DOHH2 (cell line): ENCODE measurements at regions not wholly inside any gene's neighbourhood (a gene's known extent, or its start where the extent isn't known, plus 50 kb on each side); places are given as distances from the start of the nearest gene placed in this dataset.

Experiments
- H3F3A ChIP-seq: fragments of 200-600 bp; sonication (generic), shearing (Covaris generic); 2 replicates; pipeline ENCODE4 v1.6.0; 2016; ENCODE audit warnings: antibody characterized with exemption, mild to moderate bottlenecking; ENCODE audit not compliant: control insufficient read depth, insufficient read depth
- H3K27ac ChIP-seq: fragments of 200-600 bp; sonication (generic); 2 replicates; pipeline ENCODE4 v1.5.1; 2014; ENCODE audit warnings: low read depth, mild to moderate bottlenecking, low read length, moderate library complexity
- H3K27me3 ChIP-seq: fragments of 200-600 bp; sonication (generic); 2 replicates; pipeline ENCODE4 v1.6.1; 2014; ENCODE audit warnings: mild to moderate bottlenecking, low read length, mixed read lengths; ENCODE audit not compliant: control insufficient read depth
- H3K36me3 ChIP-seq: fragments of 200-600 bp; sonication (generic); 2 replicates; pipeline ENCODE4 v1.6.1; 2014; ENCODE audit warnings: mild to moderate bottlenecking, low read length, moderate library complexity, mixed read lengths; ENCODE audit not compliant: control insufficient read depth
- H3K4me1 ChIP-seq: fragments of 200-600 bp; sonication (generic); 2 replicates; pipeline ENCODE4 v1.6.1; 2014; ENCODE audit warnings: mild to moderate bottlenecking, low read length, mixed read lengths; ENCODE audit not compliant: control insufficient read depth
- H3K4me2 ChIP-seq: fragments of 200-600 bp; sonication (generic); 2 replicates; pipeline ENCODE4 v1.6.0; 2014; ENCODE audit warnings: mild to moderate bottlenecking, low read length, moderate library complexity
- H3K4me3 ChIP-seq: fragments of 200-600 bp; sonication (generic); 2 replicates; pipeline ENCODE4 v1.5.1; 2014; ENCODE audit warnings: mild to moderate bottlenecking, low read length, mixed read lengths
- H3K79me2 ChIP-seq: fragments of 200-600 bp; sonication (generic); 2 replicates; pipeline ENCODE4 v1.6.1; 2014; ENCODE audit warnings: mild to moderate bottlenecking, low read length, mixed read lengths; ENCODE audit not compliant: control insufficient read depth
- H3K9me2 ChIP-seq: fragments of 200-600 bp; sonication (generic); replicated peaks from 2 replicates; pipeline ENCODE4 v1.6.1; 2014; ENCODE audit warnings: mild to moderate bottlenecking, low read length, mixed read lengths; ENCODE audit not compliant: control insufficient read depth
- H3K9me3 ChIP-seq: fragments of 200-600 bp; sonication (generic); 2 replicates; pipeline ENCODE4 v1.6.1; 2014; ENCODE audit warnings: antibody characterized with exemption, low read length, mixed read lengths; ENCODE audit not compliant: control insufficient read depth, insufficient read depth
- H4K20me1 ChIP-seq: fragments of 200-600 bp; sonication (generic); 2 replicates; pipeline ENCODE4 v1.6.0; 2014; ENCODE audit warnings: low read depth, mild to moderate bottlenecking, antibody characterized with exemption, low read length, moderate library complexity; ENCODE audit not compliant: control insufficient read depth, insufficient read depth
- CTCF ChIP-seq: fragments of 200-600 bp; sonication (generic); IDR thresholded peaks from one replicate; pipeline ENCODE4 v1.5.1; 2014; ENCODE audit warnings: antibody characterized with exemption, mild to moderate bottlenecking, low read depth, low read length; ENCODE audit not compliant: poor library complexity, severe bottlenecking
- EZH2phosphoT487 ChIP-seq: fragments of 200-600 bp; sonication (generic); IDR thresholded peaks from 2 replicates; pipeline ENCODE4 v1.6.1; 2017; ENCODE audit warnings: borderline replicate concordance, mild to moderate bottlenecking, antibody characterized with exemption, low read length, moderate library complexity, mixed read lengths

- Histone ChIP-seq H3K27ac (no peak overlapping the region), H3K9me3 (no peaks in the 10 kb centered on the region)
- TF ChIP-seq EZH2phosphoT487 (no peak), CTCF (no peak)
Observed at GRCh38 chr2:139737659-139738058, 957.5 kb upstream of the NXPH2 start.

DNA sequence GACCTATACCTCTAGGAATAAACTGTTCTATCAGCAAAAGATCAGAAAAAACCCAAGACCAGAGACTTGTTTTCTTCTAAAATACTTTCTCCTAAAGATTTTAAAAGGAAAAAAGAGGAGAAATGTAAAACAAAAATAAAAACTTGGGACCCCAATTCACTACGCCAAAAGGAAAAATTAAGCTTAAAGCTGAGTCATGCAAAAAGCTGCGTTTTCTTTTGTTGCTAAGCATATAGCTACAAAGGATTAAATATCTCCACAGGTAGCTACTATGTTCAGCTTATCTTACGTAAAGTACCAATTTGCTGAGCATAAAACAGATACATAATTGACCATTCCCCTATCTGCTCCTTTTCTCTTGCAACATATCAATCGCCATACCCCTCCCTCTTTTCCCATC lies 950.0 kb upstream of the NXPH2 start:
- Histone ChIP-seq H3K9me2 (no peaks in the 10 kb centered on the region), H4K20me1 (no peaks in the 10 kb centered on the region), H3K4me2 (no peak overlapping the region), H3K27me3 (no peaks in the 10 kb centered on the region), H3K36me3 (no peaks in the 10 kb centered on the region), H3K9me3 (no peaks in the 10 kb centered on the region), H3K27ac (no peak overlapping the region), H3F3A (no peaks in the 10 kb centered on the region), H3K4me1 (no peaks in the 10 kb centered on the region), H3K4me3 (no peak overlapping the region), H3K79me2 (no peaks in the 10 kb centered on the region)
- TF ChIP-seq EZH2phosphoT487 (no peak), CTCF (no peak)

More at GRCh38 chr2:139737659-139738058, 957.5 kb upstream of the NXPH2 start:
- H3K9me2 ChIP-seq = no peaks in the 10 kb centered on the region
- H3K27me3 ChIP-seq = no peaks in the 10 kb centered on the region
- no peaks in the 10 kb centered on the region for H3K36me3 ChIP-seq
- no peaks in the 10 kb centered on the region for H3K79me2 ChIP-seq
- H4K20me1 ChIP-seq = no peaks in the 10 kb centered on the region
- H3K4me3 ChIP-seq = no peak overlapping the region
- no peak overlapping the region for H3K4me2 ChIP-seq
- H3F3A ChIP-seq = no peaks in the 10 kb centered on the region
- no peaks in the 10 kb centered on the region for H3K4me1 ChIP-seq

DNA sequence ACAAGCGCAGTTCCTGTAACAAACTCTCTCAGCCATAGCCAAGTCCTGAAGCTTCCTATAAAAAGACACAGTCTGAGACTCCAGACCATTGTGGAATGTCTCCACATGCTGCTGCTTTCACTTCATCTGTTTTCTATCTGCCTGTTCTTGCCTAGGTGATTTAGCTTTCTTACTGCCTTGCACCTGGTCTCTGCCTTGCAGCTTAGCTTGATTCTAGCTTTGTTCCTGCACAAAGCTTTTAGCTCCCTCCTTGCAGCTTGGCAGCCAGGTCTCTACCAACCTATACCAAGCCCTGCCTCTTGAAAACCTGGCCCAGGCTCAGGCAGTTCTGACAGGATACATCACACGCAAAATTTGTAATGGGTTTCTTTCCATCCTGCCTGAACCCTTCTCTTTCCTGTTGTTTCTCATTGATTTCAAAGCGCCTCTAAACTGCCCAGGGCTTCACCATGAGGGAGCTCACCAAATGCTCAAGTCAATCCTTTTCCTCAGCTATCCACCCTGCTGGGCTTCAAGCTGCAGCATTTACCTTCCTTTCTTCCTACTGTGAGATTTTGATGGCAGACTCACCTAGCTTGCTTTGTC lies 941.3 kb upstream of the NXPH2 start:
- no peaks in the 10 kb centered on the region for H3K9me3 ChIP-seq
- H4K20me1 ChIP-seq = no peaks in the 10 kb centered on the region
- TF ChIP-seq EZH2phosphoT487 = no peak
- no peak for TF ChIP-seq CTCF
- H3K9me2 ChIP-seq = no peaks in the 10 kb centered on the region
- no peak overlapping the region for H3K4me3 ChIP-seq
- no peaks in the 10 kb centered on the region for H3K27me3 ChIP-seq
- no peak overlapping the region for H3K4me2 ChIP-seq
- no peaks in the 10 kb centered on the region for H3F3A ChIP-seq
- no peaks in the 10 kb centered on the region for H3K4me1 ChIP-seq
- no peaks in the 10 kb centered on the region for H3K36me3 ChIP-seq
- no peak overlapping the region for H3K27ac ChIP-seq
- no peaks in the 10 kb centered on the region for H3K79me2 ChIP-seq

DNA sequence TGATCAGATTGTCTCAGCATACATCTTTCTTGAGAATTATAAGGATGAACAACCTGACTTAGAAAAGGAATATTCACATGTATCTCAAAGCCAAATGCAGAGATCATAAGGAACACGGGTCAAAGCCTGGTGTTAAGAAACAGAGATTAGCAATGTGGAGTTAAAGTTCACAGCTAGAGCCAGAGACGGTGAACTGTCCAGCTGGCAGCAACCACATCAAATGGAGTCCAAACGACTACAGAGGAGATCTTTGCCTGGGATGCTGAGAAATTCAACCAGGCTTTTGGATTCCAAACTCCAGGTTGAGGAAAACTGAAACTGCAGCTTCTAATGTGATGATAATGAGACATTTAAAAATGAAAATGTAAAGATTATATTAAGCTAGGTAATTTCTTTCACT lies 939.9 kb upstream of the NXPH2 start:
- Histone ChIP-seq H4K20me1 (no peaks in the 10 kb centered on the region), H3K4me1 (no peaks in the 10 kb centered on the region), H3K27me3 (no peaks in the 10 kb centered on the region), H3K27ac (no peak overlapping the region), H3K4me3 (no peak overlapping the region), H3F3A (no peaks in the 10 kb centered on the region), H3K9me3 (no peaks in the 10 kb centered on the region), H3K4me2 (no peak overlapping the region), H3K36me3 (no peaks in the 10 kb centered on the region), H3K9me2 (no peaks in the 10 kb centered on the region), H3K79me2 (no peaks in the 10 kb centered on the region)
- no peak for TF ChIP-seq CTCF
- TF ChIP-seq EZH2phosphoT487 = no peak
